IMR-90 (cell line): ENCODE measurements at regions not wholly inside any gene's neighbourhood (a gene's known extent, or its start where the extent isn't known, plus 50 kb on each side); places are given as distances from the start of the nearest gene placed in this dataset.

Experiments
- ATAC-seq: fragments of 200-7000 bp; cut with Tn5 transposase; 2 replicates; pipeline ENCODE4 v1.9.1; 2020; ENCODE audit warnings: low read depth, mild to moderate bottlenecking, moderate library complexity
- BruUV-seq: library from RNA; stranded (reverse); fragments of 400-500 nt; replicated peaks from 2 replicates; lab custom pipeline; 2021; lab: Mats Ljungman, UMichigan
- CTCF ChIA-PET: fragments of 300-600 bp; formaldehyde crosslinking; extraction: SDS; loops from one replicate; lab custom pipeline; 2021; ENCODE audit warnings: antibody characterized with exemption; lab: Yijun Ruan, JAX
- POLR2A ChIA-PET: fragments of 300-600 bp; sonication (Branson Sonifier 250); formaldehyde crosslinking; loops from one replicate; lab custom pipeline; 2022; ENCODE audit warnings: antibody characterized with exemption; ENCODE audit not compliant: unreplicated experiment; lab: Charles Lee
- DNase-seq: peaks from one replicate; pipeline ENCODE4 v3.0.0; 2013
- H2AFZ ChIP-seq: replicated peaks from 2 replicates; pipeline ENCODE3; 2013; ENCODE audit warnings: low read length, mild to moderate bottlenecking; ENCODE audit not compliant: poor library complexity
- H2AK5ac ChIP-seq: 2 replicates; pipeline ENCODE4 v1.6.1; 2013; ENCODE audit warnings: low read depth, low read length, inconsistent platforms
- H2AK9ac ChIP-seq: replicated peaks from 2 replicates; pipeline ENCODE3; 2013; ENCODE audit warnings: mild to moderate bottlenecking, low read depth, low read length, moderate library complexity; ENCODE audit not compliant: poor library complexity
- H2BK120ac ChIP-seq: 2 replicates; pipeline ENCODE4 v1.6.1; 2013; ENCODE audit warnings: low read depth, low read length, inconsistent platforms
- H2BK15ac ChIP-seq: 3 replicates; pipeline ENCODE4 v1.6.1; 2013; ENCODE audit warnings: low read depth, low read length, inconsistent platforms
- H2BK20ac ChIP-seq: 2 replicates; pipeline ENCODE4 v1.6.1; 2013; ENCODE audit warnings: low read depth, mild to moderate bottlenecking, inconsistent platforms, low read length, moderate library complexity
- H2BK5ac ChIP-seq: 2 replicates; pipeline ENCODE4 v1.6.1; 2013; ENCODE audit warnings: mild to moderate bottlenecking, low read depth, low read length, inconsistent platforms; ENCODE audit not compliant: poor library complexity, severe bottlenecking
- H3K14ac ChIP-seq: replicated peaks from 2 replicates; pipeline ENCODE4 v1.6.1; 2013; ENCODE audit warnings: low read depth, low read length, inconsistent platforms
- H3K18ac ChIP-seq: 2 replicates; pipeline ENCODE4 v1.6.1; 2013; ENCODE audit warnings: low read depth, low read length, control low read depth
- H3K23ac ChIP-seq: 2 replicates; pipeline ENCODE4 v1.6.1; 2013; ENCODE audit warnings: low read depth, low read length, inconsistent platforms
- H3K27ac ChIP-seq: 2 replicates; pipeline ENCODE4 v1.5.1; 2013; ENCODE audit warnings: mild to moderate bottlenecking, control low read depth, low read length; ENCODE audit not compliant: insufficient read depth
- H3K27me3 ChIP-seq: 2 replicates; pipeline ENCODE4 v1.6.1; 2013; ENCODE audit warnings: low read length; ENCODE audit not compliant: control insufficient read depth, insufficient read depth
- H3K36me3 ChIP-seq: 2 replicates; pipeline ENCODE4 v1.6.1; 2013; ENCODE audit warnings: low read length, mixed read lengths; ENCODE audit not compliant: control insufficient read depth, insufficient read depth
- H3K4ac ChIP-seq: 2 replicates; pipeline ENCODE4 v1.6.1; 2013; ENCODE audit warnings: low read depth, low read length, inconsistent platforms
- H3K4me1 ChIP-seq: 2 replicates; pipeline ENCODE4 v1.6.1; 2013; ENCODE audit warnings: low read length, mixed read lengths; ENCODE audit not compliant: control insufficient read depth, insufficient read depth
- H3K4me2 ChIP-seq: 2 replicates; pipeline ENCODE4 v1.6.1; 2013; ENCODE audit warnings: low read depth, mild to moderate bottlenecking, control low read depth, low read length, moderate library complexity
- H3K4me3 ChIP-seq: 2 replicates; pipeline ENCODE4 v1.5.1; 2013; ENCODE audit warnings: low read depth, mild to moderate bottlenecking, control low read depth, low read length, moderate library complexity; ENCODE audit not compliant: insufficient read depth
- H3K56ac ChIP-seq: 2 replicates; pipeline ENCODE4 v1.6.1; 2013; ENCODE audit warnings: low read length, inconsistent platforms; ENCODE audit not compliant: insufficient read depth; ENCODE audit errors: extremely low read depth
- H3K79me1 ChIP-seq, 2 experiments: 2 replicates each; pipeline ENCODE4 v1.6.1; 2013; ENCODE audit warnings: low read length in 2 of 2, inconsistent platforms in 1 of 2, low read depth in 1 of 2
- H3K9ac ChIP-seq: 2 replicates; pipeline ENCODE4 v1.6.1; 2013; ENCODE audit warnings: low read depth, low read length, control low read depth
- H3K9me1 ChIP-seq: 2 replicates; pipeline ENCODE4 v1.6.1; 2013; ENCODE audit warnings: low read length, inconsistent platforms; ENCODE audit not compliant: insufficient read depth
- H3K9me3 ChIP-seq: 2 replicates; pipeline ENCODE4 v1.6.1; 2013; ENCODE audit warnings: low read length; ENCODE audit not compliant: control insufficient read depth, insufficient read depth
- H4K20me1 ChIP-seq: 2 replicates; pipeline ENCODE4 v1.6.1; 2013; ENCODE audit warnings: low read length, inconsistent platforms; ENCODE audit not compliant: insufficient read depth
- H4K5ac ChIP-seq: 2 replicates; pipeline ENCODE4 v1.6.1; 2013; ENCODE audit warnings: mild to moderate bottlenecking, low read depth, low read length, control low read depth
- H4K8ac ChIP-seq, 2 experiments: 2 replicates each; pipeline ENCODE4 v1.6.1; 2013; ENCODE audit warnings: low read depth in 2 of 2, low read length in 2 of 2, control low read depth in 1 of 2, inconsistent platforms in 1 of 2
- H4K91ac ChIP-seq: 2 replicates; pipeline ENCODE4 v1.6.1; 2013; ENCODE audit warnings: low read depth, low read length, inconsistent platforms; ENCODE audit not compliant: insufficient read depth
- BHLHE40 ChIP-seq: fragments of 150-350 bp; IDR thresholded peaks from 2 replicates; pipeline ENCODE4 v1.6.1; 2016; ENCODE audit warnings: mild to moderate bottlenecking, low read depth, low read length
- CEBPB ChIP-seq: IDR thresholded peaks from 2 replicates; pipeline ENCODE4 v1.6.1; 2012; ENCODE audit warnings: low read depth, low read length, improper control_type of control experiment
- CHD1 ChIP-seq: IDR thresholded peaks from 2 replicates; pipeline ENCODE4 v1.6.1; 2012; ENCODE audit warnings: low read depth, low read length, improper control_type of control experiment
- FOS ChIP-seq: fragments of 150-350 bp; IDR thresholded peaks from 2 replicates; pipeline ENCODE4 v1.6.1; 2016; ENCODE audit warnings: low read depth, low read length
- MAFK ChIP-seq: IDR thresholded peaks from 2 replicates; pipeline ENCODE4 v1.6.1; 2012; ENCODE audit warnings: low read depth, low read length, improper control_type of control experiment
- MAZ ChIP-seq: IDR thresholded peaks from 2 replicates; pipeline ENCODE4 v1.6.1; 2012; ENCODE audit warnings: low read depth, mild to moderate bottlenecking, low read length, improper control_type of control experiment, moderate library complexity, borderline replicate concordance
- MXI1 ChIP-seq: IDR thresholded peaks from 2 replicates; pipeline ENCODE4 v1.6.1; 2012; ENCODE audit warnings: low read depth, mild to moderate bottlenecking, low read length, moderate library complexity, borderline replicate concordance
- NFE2L2 ChIP-seq: fragments of 150-350 bp; IDR thresholded peaks from 2 replicates; pipeline ENCODE4 v1.6.1; 2016; ENCODE audit warnings: low read depth, mild to moderate bottlenecking, low read length
- POLR2A ChIP-seq: IDR thresholded peaks from 2 replicates; pipeline ENCODE4 v1.6.1; 2012; ENCODE audit warnings: mild to moderate bottlenecking, low read depth, low read length
- RAD21 ChIP-seq: IDR thresholded peaks from 2 replicates; pipeline ENCODE4 v1.6.1; 2012; ENCODE audit warnings: low read length, improper control_type of control experiment
- RCOR1 ChIP-seq: IDR thresholded peaks from 2 replicates; pipeline ENCODE4 v1.6.1; 2012; ENCODE audit warnings: mild to moderate bottlenecking, low read length, improper control_type of control experiment; ENCODE audit not compliant: insufficient replicate concordance
- RFX5 ChIP-seq: IDR thresholded peaks from 2 replicates; pipeline ENCODE4 v1.8.0; 2012; ENCODE audit warnings: low read depth, mild to moderate bottlenecking, low read length, moderate library complexity
- SMC3 ChIP-seq: fragments of 150-350 bp; IDR thresholded peaks from 2 replicates; pipeline ENCODE4 v1.6.1; 2016; ENCODE audit warnings: low read depth, mild to moderate bottlenecking, antibody characterized with exemption, low read length, moderate library complexity
- WGBS, 2 experiments: methylation state at CpG; one replicate each; pipeline versions ENCODE4 v1.1.5 to v1.1.7; 2013; ENCODE audit warnings: missing lambda C conversion rate in 2 of 2; ENCODE audit not compliant: insufficient read length in 1 of 2; ENCODE audit errors: extremely low coverage in 2 of 2; 5-methylcytosine and 5-hydroxymethylcytosine counted together
- dilution Hi-C: fragments of 300-500 bp; cut with HindIII; formaldehyde crosslinking; loops from one replicate; pipeline ENCODE4 v1.14.3; 2018; ENCODE audit warnings: low sequenced_read_pairs; ENCODE audit not compliant: unreplicated experiment
- in situ Hi-C: fragments of 300-500 bp; cut with MboI; formaldehyde crosslinking; loops from 3 replicates; pipeline ENCODE4 v1.14.3; 2019; ENCODE audit warnings: low sequenced_read_pairs, inconsistent platforms, mixed read lengths
- intact Hi-C: fragments of 100-400 bp; cut with micrococcal nuclease; formaldehyde crosslinking; loops from 2 replicates; pipeline ENCODE4 v1.10.0; 2022
- TF ChIP-seq, protein P1 (sequence below): fragments of 150-350 bp; IDR thresholded peaks from 2 replicates; pipeline ENCODE4 v1.6.1; 2017; ENCODE audit warnings: mild to moderate bottlenecking, antibody characterized with exemption, low read length, low read depth
- TF ChIP-seq, protein P2 (sequence below): conservative IDR thresholded peaks from 2 replicates; pipeline ENCODE4 v1.5.1; 2012; ENCODE audit warnings: mild to moderate bottlenecking, low read depth, low read length, improper control_type of control experiment
- TF ChIP-seq, protein P3 (sequence below): fragments of 150-350 bp; IDR thresholded peaks from 2 replicates; pipeline ENCODE4 v1.6.1; 2016; ENCODE audit warnings: low read depth, mild to moderate bottlenecking, low read length, moderate library complexity, borderline replicate concordance

DNA sequence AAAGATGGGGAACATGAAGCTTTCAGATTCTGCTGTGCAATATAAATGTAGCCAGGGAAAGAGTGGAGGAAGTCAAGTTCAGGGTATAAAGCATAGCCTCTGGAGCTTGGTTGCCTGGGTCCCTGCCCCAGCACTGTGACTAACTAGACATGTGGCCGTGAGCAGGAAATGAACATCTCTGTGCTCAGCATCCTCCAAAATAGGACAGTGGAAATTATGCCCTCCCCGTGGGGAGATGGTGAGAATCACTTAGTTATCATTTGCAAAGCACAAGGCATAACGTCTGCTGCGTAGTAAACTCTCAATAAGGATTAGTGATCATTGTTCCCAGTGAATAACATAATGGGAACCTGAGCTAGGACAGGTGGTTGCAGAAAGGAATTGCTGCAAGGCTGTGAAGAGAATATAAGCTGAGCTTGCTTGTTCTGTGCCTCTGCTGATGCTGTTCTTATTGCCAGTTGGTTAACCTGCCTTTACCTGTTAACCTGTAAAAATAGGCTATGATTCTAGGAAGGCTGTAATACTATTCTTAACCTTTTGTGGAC lies 441.0 kb downstream of the COG6 start:
- no peak overlapping the region for H3K4me2 ChIP-seq
- ATAC-seq (no peak), DNase-seq (no peak)
- no peak overlapping the region for H4K91ac ChIP-seq
- H2BK15ac ChIP-seq, result no peak overlapping the region
- no peak overlapping the region for H3K27ac ChIP-seq
- no peak overlapping the region; the same call in 1 of the 2 replicates for H3K56ac ChIP-seq
- H3K9me1 ChIP-seq, result no peaks in the 10 kb centered on the region
- no peak overlapping the region for H2AK9ac ChIP-seq
- no peaks in the 10 kb centered on the region for H4K20me1 ChIP-seq
- H3K79me1 ChIP-seq, result no peaks in the 10 kb centered on the region
- TF ChIP-seq, protein P1, sequence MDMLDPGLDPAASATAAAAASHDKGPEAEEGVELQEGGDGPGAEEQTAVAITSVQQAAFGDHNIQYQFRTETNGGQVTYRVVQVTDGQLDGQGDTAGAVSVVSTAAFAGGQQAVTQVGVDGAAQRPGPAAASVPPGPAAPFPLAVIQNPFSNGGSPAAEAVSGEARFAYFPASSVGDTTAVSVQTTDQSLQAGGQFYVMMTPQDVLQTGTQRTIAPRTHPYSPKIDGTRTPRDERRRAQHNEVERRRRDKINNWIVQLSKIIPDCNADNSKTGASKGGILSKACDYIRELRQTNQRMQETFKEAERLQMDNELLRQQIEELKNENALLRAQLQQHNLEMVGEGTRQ, result no peak
- no peak for TF ChIP-seq RCOR1
- no peak for TF ChIP-seq FOS
- no peak for TF ChIP-seq MAFK
- TF ChIP-seq, protein P2, sequence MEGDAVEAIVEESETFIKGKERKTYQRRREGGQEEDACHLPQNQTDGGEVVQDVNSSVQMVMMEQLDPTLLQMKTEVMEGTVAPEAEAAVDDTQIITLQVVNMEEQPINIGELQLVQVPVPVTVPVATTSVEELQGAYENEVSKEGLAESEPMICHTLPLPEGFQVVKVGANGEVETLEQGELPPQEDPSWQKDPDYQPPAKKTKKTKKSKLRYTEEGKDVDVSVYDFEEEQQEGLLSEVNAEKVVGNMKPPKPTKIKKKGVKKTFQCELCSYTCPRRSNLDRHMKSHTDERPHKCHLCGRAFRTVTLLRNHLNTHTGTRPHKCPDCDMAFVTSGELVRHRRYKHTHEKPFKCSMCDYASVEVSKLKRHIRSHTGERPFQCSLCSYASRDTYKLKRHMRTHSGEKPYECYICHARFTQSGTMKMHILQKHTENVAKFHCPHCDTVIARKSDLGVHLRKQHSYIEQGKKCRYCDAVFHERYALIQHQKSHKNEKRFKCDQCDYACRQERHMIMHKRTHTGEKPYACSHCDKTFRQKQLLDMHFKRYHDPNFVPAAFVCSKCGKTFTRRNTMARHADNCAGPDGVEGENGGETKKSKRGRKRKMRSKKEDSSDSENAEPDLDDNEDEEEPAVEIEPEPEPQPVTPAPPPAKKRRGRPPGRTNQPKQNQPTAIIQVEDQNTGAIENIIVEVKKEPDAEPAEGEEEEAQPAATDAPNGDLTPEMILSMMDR, result no peak
- no peak for TF ChIP-seq MAZ
- TF ChIP-seq BHLHE40, result no peak
- no peak for TF ChIP-seq SMC3
- no peak for TF ChIP-seq RFX5
- TF ChIP-seq NFE2L2, result no peak
- TF ChIP-seq CEBPB, result no peak
- no peak for TF ChIP-seq MXI1
- no peak for TF ChIP-seq POLR2A
- TF ChIP-seq CHD1, result no peak
- TF ChIP-seq, protein P3, sequence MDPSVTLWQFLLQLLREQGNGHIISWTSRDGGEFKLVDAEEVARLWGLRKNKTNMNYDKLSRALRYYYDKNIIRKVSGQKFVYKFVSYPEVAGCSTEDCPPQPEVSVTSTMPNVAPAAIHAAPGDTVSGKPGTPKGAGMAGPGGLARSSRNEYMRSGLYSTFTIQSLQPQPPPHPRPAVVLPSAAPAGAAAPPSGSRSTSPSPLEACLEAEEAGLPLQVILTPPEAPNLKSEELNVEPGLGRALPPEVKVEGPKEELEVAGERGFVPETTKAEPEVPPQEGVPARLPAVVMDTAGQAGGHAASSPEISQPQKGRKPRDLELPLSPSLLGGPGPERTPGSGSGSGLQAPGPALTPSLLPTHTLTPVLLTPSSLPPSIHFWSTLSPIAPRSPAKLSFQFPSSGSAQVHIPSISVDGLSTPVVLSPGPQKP, result no peak
- TF ChIP-seq RAD21, result no peak
- no peak overlapping the region for H3K23ac ChIP-seq
- no peak overlapping the region for H3K14ac ChIP-seq
- 58% methylated on average over 2 of the region's 4 CpGs; no CpG with 5 or more reads in 1 of the 2 experiments for WGBS, 2 experiments
- H4K8ac ChIP-seq, result no peak overlapping the region
- intact Hi-C loops (no loop called here), dilution Hi-C loops (no loop called here), in situ Hi-C loops (no loop called here)
- no peak overlapping the region for H3K4ac ChIP-seq
- H3K36me3 ChIP-seq, result no peaks in the 10 kb centered on the region
- H4K5ac ChIP-seq, result no peak overlapping the region
- no peak overlapping the region for H2AK5ac ChIP-seq
- H3K4me3 ChIP-seq, result no peak overlapping the region
- H2BK120ac ChIP-seq, result no peak overlapping the region
- no peak overlapping the region for H2AFZ ChIP-seq
- H3K4me1 ChIP-seq, result no peaks in the 10 kb centered on the region
- H3K27me3 ChIP-seq, result no peaks in the 10 kb centered on the region
- H2BK5ac ChIP-seq, result no peak overlapping the region
- BruUV-seq, result no TSS peak
- H2BK20ac ChIP-seq, result no peak overlapping the region
- CTCF ChIA-PET, result no interaction called here
- POLR2A ChIA-PET, result no interaction called here
- no peaks in the 10 kb centered on the region; the same call in 1 of the 2 replicates for H3K9me3 ChIP-seq
- H3K9ac ChIP-seq, result no peak overlapping the region
- no peak overlapping the region for H3K18ac ChIP-seq
